HG03280 (cell line): ENCODE measurements at regions not wholly inside any gene's neighbourhood (a gene's known extent, or its start where the extent isn't known, plus 50 kb on each side); places are given as distances from the start of the nearest gene placed in this dataset.

Source experiments
- ATAC-seq: cut with Tn5 transposase; IDR thresholded peaks from one replicate; pipeline ENCODE4 v1.9.1; 2021; ENCODE audit warnings: mild to moderate bottlenecking, moderate library complexity; ENCODE audit not compliant: unreplicated experiment

- ATAC-seq: no peak
These were observed 721.9 kb upstream of the ADAMTS5 start for GRCh38 chr21:27688773-27689172.

- ATAC-seq: no peak
These were observed 716.4 kb upstream of the ADAMTS5 start for GRCh38 chr21:27683292-27683691.

GRCh38 chr21:27681841-27682240 is 715.0 kb upstream of the ADAMTS5 start:
- ATAC-seq: no peak

GRCh38 chr21:27681038-27681437 is 714.1 kb upstream of the ADAMTS5 start:
- ATAC-seq: no peak

- no peak for ATAC-seq
These were observed 713.3 kb upstream of the ADAMTS5 start for GRCh38 chr21:27680181-27680580.

GRCh38 chr21:27678511-27678910 is 711.6 kb upstream of the ADAMTS5 start:
- no peak for ATAC-seq

- ATAC-seq: no peak
These were observed 710.7 kb upstream of the ADAMTS5 start for GRCh38 chr21:27677546-27677945.

GRCh38 chr21:27675306-27675705 is 708.4 kb upstream of the ADAMTS5 start:
- no peak for ATAC-seq

GRCh38 chr21:27674041-27674615 is 707.2 kb upstream of the ADAMTS5 start:
- no peak for ATAC-seq

- no peak for ATAC-seq
These were observed 706.7 kb upstream of the ADAMTS5 start for GRCh38 chr21:27673581-27673980.

- no peak for ATAC-seq
These were observed 704.3 kb upstream of the ADAMTS5 start for GRCh38 chr21:27671207-27671606.

GRCh38 chr21:27653481-27653880 is 686.6 kb upstream of the ADAMTS5 start:
- ATAC-seq: no peak

- no peak for ATAC-seq
These were observed 682.9 kb upstream of the ADAMTS5 start for GRCh38 chr21:27649762-27650161.

- ATAC-seq: no peak
These were observed 682.4 kb upstream of the ADAMTS5 start for GRCh38 chr21:27649323-27649722.

GRCh38 chr21:27648560-27648959 is 681.7 kb upstream of the ADAMTS5 start:
- no peak for ATAC-seq

- ATAC-seq: no peak
These were observed 681.0 kb upstream of the ADAMTS5 start for GRCh38 chr21:27647921-27648320.

- ATAC-seq: no peak
These were observed 680.5 kb upstream of the ADAMTS5 start for GRCh38 chr21:27647401-27647800.

GRCh38 chr21:27646691-27647090 is 679.8 kb upstream of the ADAMTS5 start:
- no peak for ATAC-seq

- no peak for ATAC-seq
These were observed 679.2 kb upstream of the ADAMTS5 start for GRCh38 chr21:27646056-27646455.

GRCh38 chr21:27645285-27645684 is 678.4 kb upstream of the ADAMTS5 start:
- ATAC-seq: no peak

GRCh38 chr21:27643326-27643725 is 676.4 kb upstream of the ADAMTS5 start:
- ATAC-seq: no peak

- no peak for ATAC-seq
These were observed 672.4 kb upstream of the ADAMTS5 start for GRCh38 chr21:27639286-27639685.

GRCh38 chr21:27636656-27637055 is 669.8 kb upstream of the ADAMTS5 start:
- no peak for ATAC-seq
